Tibial artery (tissue), 4 donors: ENCODE measurements at regions not wholly inside any gene's neighbourhood (a gene's known extent, or its start where the extent isn't known, plus 50 kb on each side); places are given as distances from the start of the nearest gene placed in this dataset.

ENCODE experiments used
- DNase-seq, 2 donors: peaks; one replicate each; pipeline ENCODE4 v3.0.0-alpha.2; 2019
- H3K27ac ChIP-seq, 2 donors: fragments of 200-600 bp; sonication (generic) in 1 of 2; 1 replicate in 1 of 2; 2 replicates in 1 of 2; pipeline ENCODE4 v1.5.1; 2018 to 2019; ENCODE audit warnings: mild to moderate bottlenecking in 1 of 2
- H3K27me3 ChIP-seq, 2 donors: fragments of 200-600 bp; sonication (generic) in 1 of 2; one replicate each; pipeline versions ENCODE4 v1.5.1 to v1.6.0; 2016 to 2019
- H3K36me3 ChIP-seq, 3 donors: fragments of 200-600 bp; sonication (generic) in 2 of 3; one replicate each; pipeline ENCODE4 v1.5.1; 2016 to 2019; ENCODE audit warnings: mild to moderate bottlenecking in 2 of 3
- H3K4me1 ChIP-seq, 4 donors: fragments of 200-600 bp; sonication (generic) in 2 of 4; 1 replicate in 3 of 4; 2 replicates in 1 of 4; pipeline ENCODE4 v1.5.1; 2016 to 2019
- H3K4me3 ChIP-seq, 2 donors: fragments of 200-600 bp; sonication (generic) in 1 of 2; 1 replicate in 1 of 2; 2 replicates in 1 of 2; pipeline ENCODE4 v1.5.1; 2018 to 2019; ENCODE audit warnings: mild to moderate bottlenecking in 2 of 2
- H3K9me3 ChIP-seq, 3 donors: fragments of 200-600 bp; sonication (generic) in 1 of 3; one replicate each; pipeline ENCODE4 v1.5.1; 2016 to 2019
- CTCF ChIP-seq, 2 experiments: fragments of 200-600 bp in 1 of 2; fragments of 450-650 bp in 1 of 2; IDR thresholded peaks; one replicate each; pipeline ENCODE4 v1.5.1; 2017 to 2019; ENCODE audit warnings: antibody characterized with exemption in 2 of 2, mild to moderate bottlenecking in 1 of 2, moderate library complexity in 1 of 2
- intact Hi-C: fragments of 100-400 bp; cut with DNase I; formaldehyde crosslinking; loops from one replicate; pipeline ENCODE4 v1.15.0; 2023; ENCODE audit warnings: low total_unique reads

GRCh38 chr6:6752129-6752528 lies 163.6 kb downstream of the LY86 start:
- H3K9me3 ChIP-seq: no peaks in the 10 kb centered on the region
- DNase-seq: no peak
- no peak for TF ChIP-seq CTCF (IDR thresholded peaks at IDR 0.05)
- H3K27ac ChIP-seq: no peak overlapping the region
- intact Hi-C loops: no loop called here
- peaks cover 0 to 15% (median 9%) of the 10 kb centered on the region in 4 donors for H3K4me1 ChIP-seq
- H3K27me3 ChIP-seq: peaks cover 0 to 6% of the 10 kb centered on the region in 2 donors
- no peaks in the 10 kb centered on the region for H3K36me3 ChIP-seq
- no peak overlapping the region for H3K4me3 ChIP-seq

GRCh38 chr6:6753301-6753700 lies 164.8 kb downstream of the LY86 start:
- Histone ChIP-seq H3K36me3 (no peaks in the 10 kb centered on the region), H3K4me1 (peaks cover 0 to 15% (median 9%) of the 10 kb centered on the region in 4 donors), H3K27me3 (peaks cover 0 to 4% of the 10 kb centered on the region in 2 donors), H3K4me3 (no peak overlapping the region), H3K9me3 (no peaks in the 10 kb centered on the region), H3K27ac (no peak overlapping the region)
- no peak for TF ChIP-seq CTCF (IDR thresholded peaks at IDR 0.05)
- intact Hi-C loops: no loop called here
- DNase-seq: no peak

- H3K27ac ChIP-seq: no peak overlapping the region
- H3K27me3 ChIP-seq: peaks cover 0 to 7% of the 10 kb centered on the region in 2 donors
- no peaks in the 10 kb centered on the region for H3K36me3 ChIP-seq
- H3K4me3 ChIP-seq: no peak overlapping the region
- intact Hi-C loops: no loop called here
- no peak for TF ChIP-seq CTCF (IDR thresholded peaks at IDR 0.05)
- H3K4me1 ChIP-seq: peaks cover 0 to 9% (median 4%) of the 10 kb centered on the region in 4 donors
- no peak for DNase-seq
- H3K9me3 ChIP-seq: no peaks in the 10 kb centered on the region
Measured at GRCh38 chr6:6756526-6756925, 168.0 kb downstream of the LY86 start.

- intact Hi-C loops: no loop called here
- Histone ChIP-seq H3K4me3 (no peak overlapping the region), H3K27ac (no peak overlapping the region)
Measured at GRCh38 chr6:6758546-6758914, 170.0 kb downstream of the LY86 start.

GRCh38 chr6:6758915-6759654 lies 170.6 kb downstream of the LY86 start:
- peak; percentile 28 to 32 for TF ChIP-seq CTCF (IDR thresholded peaks at IDR 0.05)

More at GRCh38 chr6:6758546-6758914, 170.0 kb downstream of the LY86 start:
- H3K36me3 ChIP-seq: no peaks in the 10 kb centered on the region
- TF ChIP-seq CTCF (IDR thresholded peaks at IDR 0.05): no peak
- no peak for DNase-seq
- H3K9me3 ChIP-seq: no peaks in the 10 kb centered on the region
- peaks cover 0 to 7% of the 10 kb centered on the region in 2 donors for H3K27me3 ChIP-seq
- H3K4me1 ChIP-seq: no peaks in the 10 kb centered on the region

More at GRCh38 chr6:6758915-6759654, 170.6 kb downstream of the LY86 start:
- Histone ChIP-seq H3K27ac (no peak overlapping the region), H3K4me1 (no peaks in the 10 kb centered on the region), H3K4me3 (no peak overlapping the region), H3K36me3 (no peaks in the 10 kb centered on the region), H3K27me3 (peaks cover 0 to 7% of the 10 kb centered on the region in 2 donors), H3K9me3 (no peaks in the 10 kb centered on the region)
- peak in 1 of 2 donors; percentile 68 for DNase-seq
- intact Hi-C loops: no loop called here
